ENCODE measurements at regions not wholly inside any gene's neighbourhood (a gene's known extent, or its start where the extent isn't known, plus 50 kb on each side); places are given as distances from the start of the nearest gene placed in this dataset.

- H2AK5ac ChIP-seq (ENCODE audit: low read length): no peak overlapping the region
- H3K36me3 ChIP-seq (ENCODE audit: control insufficient read depth in 1 of 2, insufficient read depth in 2 of 2, low read length in 2 of 2): no peaks in the 10 kb centered on the region
- H2BK12ac ChIP-seq (ENCODE audit: low read length): no peak overlapping the region
- H3K4ac ChIP-seq (ENCODE audit: low read depth, low read length): no peak overlapping the region
- no peak overlapping the region for H3K27ac ChIP-seq (ENCODE audit: low read depth, low read length)
- H3K4me3 ChIP-seq (ENCODE audit: low read depth, low read length): no peak overlapping the region
- peak overlapping the region; percentile 5 for H4K8ac ChIP-seq (ENCODE audit: low read depth, low read length)
- WGBS (ENCODE audit: extremely low coverage, insufficient coverage, insufficient read length): no CpG with 5 or more reads among the region's 17 CpGs
- no peak overlapping the region for H2AFZ ChIP-seq (ENCODE audit: insufficient read depth, low read length, poor library complexity)
- H4K91ac ChIP-seq (ENCODE audit: low read depth, low read length): peak overlapping the region; percentile 20
- no peak overlapping the region for H2BK120ac ChIP-seq (ENCODE audit: insufficient read depth, low read length, poor library complexity)
- H3K9me3 ChIP-seq (ENCODE audit: insufficient read depth, low read depth, low read length): peaks cover 14% of the 10 kb centered on the region
- peaks cover 2% of the 10 kb centered on the region for H3K79me2 ChIP-seq (ENCODE audit: control insufficient read depth, insufficient read depth, low read length, poor library complexity)
- H3K18ac ChIP-seq (ENCODE audit: low read length): no peak overlapping the region
- H3K4me2 ChIP-seq (ENCODE audit: low read length): peak overlapping the region; percentile 46
- H4K12ac ChIP-seq (ENCODE audit: low read depth, low read length): no peak overlapping the region
- no peak overlapping the region for H3K9ac ChIP-seq (ENCODE audit: low read length)
- no peak for DNase-seq
- H3K27me3 ChIP-seq (ENCODE audit: insufficient read depth, low read length): no peaks in the 10 kb centered on the region
- H2BK5ac ChIP-seq (ENCODE audit: low read depth, low read length, poor library complexity): peak overlapping the region; percentile 15
- peaks cover 3% of the 10 kb centered on the region for H3K79me1 ChIP-seq (ENCODE audit: low read length)
- H3K14ac ChIP-seq (ENCODE audit: low read length): no peak overlapping the region
- H3K4me1 ChIP-seq (ENCODE audit: control insufficient read depth in 1 of 2, insufficient read depth in 2 of 2, low read length in 2 of 2): peaks cover 17 to 21% of the 10 kb centered on the region in 2 experiments
- H3K23ac ChIP-seq (ENCODE audit: low read length): no peak overlapping the region
These were observed 256.3 kb downstream of the ERMARD start for GRCh38 chr6:170007468-170008293.

- Histone ChIP-seq H3K14ac (ENCODE audit: low read length) (no peak overlapping the region), H3K27ac (ENCODE audit: low read depth, low read length) (no peak overlapping the region), H3K4me1 (ENCODE audit: control insufficient read depth in 1 of 2, insufficient read depth in 2 of 2, low read length in 2 of 2) (peaks cover 17 to 21% of the 10 kb centered on the region in 2 experiments), H3K4me2 (ENCODE audit: low read length) (peak overlapping the region; percentile 46), H3K4ac (ENCODE audit: low read depth, low read length) (no peak overlapping the region), H3K79me2 (ENCODE audit: control insufficient read depth, insufficient read depth, low read length, poor library complexity) (peaks cover 2% of the 10 kb centered on the region), H3K23ac (ENCODE audit: low read length) (no peak overlapping the region), H2AK5ac (ENCODE audit: low read length) (no peak overlapping the region), H3K9ac (ENCODE audit: low read length) (no peak overlapping the region), H3K18ac (ENCODE audit: low read length) (no peak overlapping the region), H2BK12ac (ENCODE audit: low read length) (peak overlapping the region; percentile 5), H2BK120ac (ENCODE audit: insufficient read depth, low read length, poor library complexity) (no peak overlapping the region), H4K8ac (ENCODE audit: low read depth, low read length) (no peak overlapping the region), H4K91ac (ENCODE audit: low read depth, low read length) (no peak overlapping the region), H3K27me3 (ENCODE audit: insufficient read depth, low read length) (no peaks in the 10 kb centered on the region), H3K36me3 (ENCODE audit: control insufficient read depth in 1 of 2, insufficient read depth in 2 of 2, low read length in 2 of 2) (no peaks in the 10 kb centered on the region), H2AFZ (ENCODE audit: insufficient read depth, low read length, poor library complexity) (no peak overlapping the region), H3K79me1 (ENCODE audit: low read length) (peaks cover 3% of the 10 kb centered on the region), H2BK5ac (ENCODE audit: low read depth, low read length, poor library complexity) (no peak overlapping the region), H3K9me3 (ENCODE audit: insufficient read depth, low read depth, low read length) (peaks cover 14% of the 10 kb centered on the region), H4K12ac (ENCODE audit: low read depth, low read length) (no peak overlapping the region), H3K4me3 (ENCODE audit: low read depth, low read length) (no peak overlapping the region)
- peak; percentile 71 to 88 for DNase-seq
- WGBS (ENCODE audit: extremely low coverage, insufficient coverage, insufficient read length): no CpG with 5 or more reads among the region's 19 CpGs
These were observed 255.6 kb downstream of the ERMARD start for GRCh38 chr6:170006900-170007467.

- H4K8ac ChIP-seq (ENCODE audit: low read depth, low read length): no peak overlapping the region
These were observed 254.9 kb downstream of the ERMARD start for GRCh38 chr6:170006071-170006899.

GRCh38 chr6:170005665-170006064, 254.2 kb downstream of the ERMARD start:
- H2BK120ac ChIP-seq (ENCODE audit: insufficient read depth, low read length, poor library complexity): no peak overlapping the region

More at GRCh38 chr6:170006071-170006899, 254.9 kb downstream of the ERMARD start:
- Histone ChIP-seq H2BK120ac (ENCODE audit: insufficient read depth, low read length, poor library complexity) (no peak overlapping the region), H3K4me1 (ENCODE audit: control insufficient read depth in 1 of 2, insufficient read depth in 2 of 2, low read length in 2 of 2) (peaks cover 17 to 21% of the 10 kb centered on the region in 2 experiments), H3K79me2 (ENCODE audit: control insufficient read depth, insufficient read depth, low read length, poor library complexity) (peaks cover 2% of the 10 kb centered on the region), H3K4me3 (ENCODE audit: low read depth, low read length) (no peak overlapping the region), H2AFZ (ENCODE audit: insufficient read depth, low read length, poor library complexity) (no peak overlapping the region), H2BK12ac (ENCODE audit: low read length) (no peak overlapping the region), H3K9me3 (ENCODE audit: insufficient read depth, low read depth, low read length) (peaks cover 20% of the 10 kb centered on the region), H3K79me1 (ENCODE audit: low read length) (peaks cover 3% of the 10 kb centered on the region), H3K27me3 (ENCODE audit: insufficient read depth, low read length) (no peaks in the 10 kb centered on the region), H3K9ac (ENCODE audit: low read length) (no peak overlapping the region), H3K27ac (ENCODE audit: low read depth, low read length) (no peak overlapping the region), H4K12ac (ENCODE audit: low read depth, low read length) (no peak overlapping the region), H3K14ac (ENCODE audit: low read length) (no peak overlapping the region), H3K18ac (ENCODE audit: low read length) (no peak overlapping the region), H2AK5ac (ENCODE audit: low read length) (no peak overlapping the region), H3K23ac (ENCODE audit: low read length) (no peak overlapping the region), H3K36me3 (ENCODE audit: control insufficient read depth in 1 of 2, insufficient read depth in 2 of 2, low read length in 2 of 2) (no peaks in the 10 kb centered on the region), H3K4ac (ENCODE audit: low read depth, low read length) (no peak overlapping the region), H3K4me2 (ENCODE audit: low read length) (peak overlapping the region; percentile 46), H2BK5ac (ENCODE audit: low read depth, low read length, poor library complexity) (no peak overlapping the region), H4K91ac (ENCODE audit: low read depth, low read length) (no peak overlapping the region)
- WGBS (ENCODE audit: extremely low coverage, insufficient coverage, insufficient read length): no CpG with 5 or more reads among the region's 7 CpGs
- DNase-seq: peak in 1 of 2 donors; percentile 6

More at GRCh38 chr6:170005665-170006064, 254.2 kb downstream of the ERMARD start:
- H2AFZ ChIP-seq (ENCODE audit: insufficient read depth, low read length, poor library complexity): no peak overlapping the region
- no peaks in the 10 kb centered on the region for H3K27me3 ChIP-seq (ENCODE audit: insufficient read depth, low read length)
- peaks cover 2% of the 10 kb centered on the region for H3K79me2 ChIP-seq (ENCODE audit: control insufficient read depth, insufficient read depth, low read length, poor library complexity)
- DNase-seq: peak in 1 of 2 donors; percentile 14
- no peak overlapping the region for H4K8ac ChIP-seq (ENCODE audit: low read depth, low read length)
- H3K9ac ChIP-seq (ENCODE audit: low read length): no peak overlapping the region
- no peak overlapping the region for H3K14ac ChIP-seq (ENCODE audit: low read length)
- H3K23ac ChIP-seq (ENCODE audit: low read length): no peak overlapping the region
- no peak overlapping the region for H3K4ac ChIP-seq (ENCODE audit: low read depth, low read length)
- H3K4me1 ChIP-seq (ENCODE audit: control insufficient read depth in 1 of 2, insufficient read depth in 2 of 2, low read length in 2 of 2): peaks cover 17 to 21% of the 10 kb centered on the region in 2 experiments
- no peak overlapping the region for H2BK5ac ChIP-seq (ENCODE audit: low read depth, low read length, poor library complexity)
- H3K9me3 ChIP-seq (ENCODE audit: insufficient read depth, low read depth, low read length): peaks cover 20% of the 10 kb centered on the region
- H3K27ac ChIP-seq (ENCODE audit: low read depth, low read length): no peak overlapping the region
- H2AK5ac ChIP-seq (ENCODE audit: low read length): no peak overlapping the region
- no peak overlapping the region for H2BK12ac ChIP-seq (ENCODE audit: low read length)
- no peak overlapping the region for H3K4me3 ChIP-seq (ENCODE audit: low read depth, low read length)
- no peak overlapping the region for H4K91ac ChIP-seq (ENCODE audit: low read depth, low read length)
- no peaks in the 10 kb centered on the region for H3K36me3 ChIP-seq (ENCODE audit: control insufficient read depth in 1 of 2, insufficient read depth in 2 of 2, low read length in 2 of 2)
- no peak overlapping the region for H3K18ac ChIP-seq (ENCODE audit: low read length)
- H3K4me2 ChIP-seq (ENCODE audit: low read length): no peak overlapping the region
- no peak overlapping the region for H4K12ac ChIP-seq (ENCODE audit: low read depth, low read length)
- H3K79me1 ChIP-seq (ENCODE audit: low read length): peaks cover 3% of the 10 kb centered on the region

Measured in trophoblast cell (in vitro differentiated cells and primary cell).